A549 (cell line): ENCODE measurements at regions not wholly inside any gene's neighbourhood (a gene's known extent, or its start where the extent isn't known, plus 50 kb on each side); places are given as distances from the start of the nearest gene placed in this dataset.

Experiments used
- ATAC-seq, 2 experiments: fragments of 200-7000 bp in 1 of 2; fragments of >200 bp in 1 of 2; cut with Nextera tagmentation in 1 of 2; cut with Tn5 transposase in 1 of 2; 3 replicates each; pipeline versions ENCODE4 v1.8.0 to v1.9.1; 2018 to 2020; ENCODE audit warnings: mild to moderate bottlenecking in 1 of 2, moderate library complexity in 1 of 2
- CTCF ChIA-PET: fragments of 300-600 bp; sonication (Branson Sonifier 250); formaldehyde crosslinking; extraction: SDS; loops from one replicate; lab custom pipeline; 2021; ENCODE audit warnings: antibody characterized with exemption, inconsistent platforms; lab: Yijun Ruan, JAX
- POLR2A ChIA-PET: fragments of 350-600 bp; formaldehyde crosslinking; extraction: SDS; loops from one replicate; lab custom pipeline; 2021; ENCODE audit warnings: antibody characterized with exemption, inconsistent platforms; lab: Yijun Ruan, JAX
- DNase-seq, 2 experiments: peaks; one replicate each; pipeline versions ENCODE4 v3.0.0 to v3.0.0-alpha.2; 2011 to 2016; ENCODE audit warnings: low read depth in 1 of 2, low spot score in 1 of 2
- FAIRE-seq: peaks from 2 replicates; lab custom pipeline; 2011; peaks lifted over from hg19 to GRCh38; lab: Jason Lieb, UNC
- H3K27ac ChIP-seq, 2 experiments: fragments of >200 bp; sonication (Bioruptor Twin); formaldehyde crosslinking; 3 replicates each; pipeline ENCODE4 v1.5.1; 2016 to 2017
- H3K4me1 ChIP-seq: fragments of >200 bp; sonication (Bioruptor Twin); formaldehyde crosslinking; 3 replicates; pipeline ENCODE4 v1.6.1; 2016
- H3K4me2 ChIP-seq: fragments of >200 bp; sonication (Bioruptor Twin); formaldehyde crosslinking; 3 replicates; pipeline ENCODE4 v1.6.1; 2016
- H3K4me3 ChIP-seq: fragments of >200 bp; sonication (Bioruptor Twin); formaldehyde crosslinking; 3 replicates; pipeline ENCODE4 v1.5.1; 2016
- H3K9me3 ChIP-seq: fragments of >200 bp; sonication (Bioruptor Twin); formaldehyde crosslinking; 3 replicates; pipeline ENCODE4 v1.6.1; 2016
- BCL3 ChIP-seq: fragments of >200 bp; sonication (Bioruptor Twin); formaldehyde crosslinking; IDR thresholded peaks from 3 replicates; pipeline ENCODE4 v1.6.1; 2016
- CBX2 ChIP-seq: fragments of 200-600 bp; sonication (generic); IDR thresholded peaks from 2 replicates; pipeline ENCODE4 v1.6.1; 2016; ENCODE audit warnings: low read depth, mild to moderate bottlenecking, borderline replicate concordance
- CEBPB ChIP-seq, 2 experiments: fragments of >200 bp in 1 of 2; sonication (Bioruptor Twin) in 1 of 2; formaldehyde crosslinking in 1 of 2; IDR thresholded peaks; 2 replicates each; pipeline ENCODE4 v1.6.1; 2012 to 2016
- CHD2 ChIP-seq: fragments of 150-350 bp; IDR thresholded peaks from 2 replicates; pipeline ENCODE4 v1.6.1; 2014; ENCODE audit warnings: low read length; ENCODE audit not compliant: partially characterized antibody
- CHD4 ChIP-seq: fragments of 200-600 bp; sonication (generic); IDR thresholded peaks from 2 replicates; pipeline ENCODE4 v1.6.1; 2016; ENCODE audit warnings: antibody characterized with exemption, mild to moderate bottlenecking, borderline replicate concordance
- EHF ChIP-seq: fragments of 250-450 bp; sonication (Bioruptor Pico); IDR thresholded peaks from 2 replicates; pipeline ENCODE4 v1.5.0; 2020; ENCODE audit warnings: mild to moderate bottlenecking
- ELK1 ChIP-seq: fragments of 150-350 bp; IDR thresholded peaks from 2 replicates; pipeline ENCODE4 v1.6.1; 2014; ENCODE audit warnings: low read depth, mild to moderate bottlenecking, low read length
- EP300 ChIP-seq, 2 experiments: fragments of >200 bp; sonication (Bioruptor Twin); formaldehyde crosslinking; IDR thresholded peaks; 2 replicates in 1 of 2; 3 replicates in 1 of 2; pipeline ENCODE4 v1.6.1; 2016 to 2017
- FOSB ChIP-seq: fragments of 250-450 bp; sonication (Bioruptor Pico); IDR thresholded peaks from 2 replicates; pipeline ENCODE4 v1.5.0; 2020; ENCODE audit warnings: mild to moderate bottlenecking, moderate library complexity
- HDAC2 ChIP-seq: fragments of 200-600 bp; sonication (generic); IDR thresholded peaks from 2 replicates; pipeline ENCODE4 v1.6.1; 2016
- HOXA7 ChIP-seq: fragments of 250-450 bp; sonication (Bioruptor Pico); IDR thresholded peaks from 2 replicates; pipeline ENCODE4 v1.5.0; 2020; ENCODE audit warnings: mild to moderate bottlenecking, moderate library complexity
- HOXB13 ChIP-seq: fragments of 250-450 bp; sonication (Bioruptor Pico); IDR thresholded peaks from 2 replicates; pipeline ENCODE4 v1.5.0; 2020; ENCODE audit warnings: low read depth, mild to moderate bottlenecking, moderate library complexity
- HOXB5 ChIP-seq: fragments of 250-450 bp; sonication (Bioruptor Pico); IDR thresholded peaks from 2 replicates; pipeline ENCODE4 v1.5.0; 2020; ENCODE audit warnings: mild to moderate bottlenecking, moderate library complexity
- JUNB ChIP-seq: fragments of >200 bp; sonication (Bioruptor Twin); formaldehyde crosslinking; IDR thresholded peaks from 2 replicates; pipeline ENCODE4 v1.6.1; 2016
- MAZ ChIP-seq: fragments of 150-350 bp; IDR thresholded peaks from 2 replicates; pipeline ENCODE4 v1.6.1; 2014; ENCODE audit warnings: antibody characterized with exemption, low read depth, low read length, borderline replicate concordance
- MYC ChIP-seq: IDR thresholded peaks from 2 replicates; pipeline ENCODE4 v1.6.1; 2012; ENCODE audit warnings: mild to moderate bottlenecking, inconsistent platforms, low read length, improper control_type of control experiment, borderline replicate concordance
- POLR2AphosphoS2 ChIP-seq: conservative IDR thresholded peaks from 2 replicates; pipeline ENCODE4 v1.6.1; 2012; ENCODE audit warnings: low read length, improper control_type of control experiment, inconsistent platforms
- RARB ChIP-seq: fragments of 250-450 bp; sonication (Bioruptor Pico); IDR thresholded peaks from 2 replicates; pipeline ENCODE4 v1.8.0; 2021; ENCODE audit warnings: mild to moderate bottlenecking, moderate library complexity
- RCOR1 ChIP-seq: fragments of 150-350 bp; IDR thresholded peaks from 2 replicates; pipeline ENCODE4 v1.6.1; 2014; ENCODE audit warnings: antibody characterized with exemption, low read length, low read depth
- REST ChIP-seq: fragments of 200-600 bp; sonication (generic); IDR thresholded peaks from 2 replicates; pipeline ENCODE4 v1.6.1; 2016; ENCODE audit warnings: antibody characterized with exemption, mild to moderate bottlenecking, moderate library complexity
- RNF2 ChIP-seq: fragments of 200-600 bp; sonication (generic); IDR thresholded peaks from 2 replicates; pipeline ENCODE4 v1.6.1; 2016; ENCODE audit warnings: low read depth, mild to moderate bottlenecking, antibody characterized with exemption, moderate library complexity, borderline replicate concordance
- SREBF2 ChIP-seq: fragments of 450-650 bp; IDR thresholded peaks from 2 replicates; pipeline ENCODE4 v1.6.1; 2014; ENCODE audit warnings: mild to moderate bottlenecking, moderate library complexity
- ZSCAN20 ChIP-seq: fragments of 250-450 bp; sonication (Bioruptor Pico); IDR thresholded peaks from 2 replicates; pipeline ENCODE4 v1.8.0; 2022; ENCODE audit warnings: mild to moderate bottlenecking, moderate library complexity
- WGBS: methylation state at CpG from one replicate; pipeline ENCODE4 v1.1.6; 2017; ENCODE audit errors: missing lambda C conversion rate; 5-methylcytosine and 5-hydroxymethylcytosine counted together
- TF ChIP-seq, protein P1 (sequence below): fragments of 450-650 bp; IDR thresholded peaks from 2 replicates; pipeline ENCODE4 v1.6.1; 2014; ENCODE audit warnings: antibody characterized with exemption
- TF ChIP-seq, protein P2 (sequence below): fragments of >200 bp; sonication (Bioruptor Twin); formaldehyde crosslinking; IDR thresholded peaks from 2 replicates; pipeline ENCODE4 v1.6.1; 2016
- TF ChIP-seq, protein P3 (sequence below): IDR thresholded peaks from 2 replicates; pipeline ENCODE4 v1.6.1; 2012

- TF ChIP-seq, protein P1, sequence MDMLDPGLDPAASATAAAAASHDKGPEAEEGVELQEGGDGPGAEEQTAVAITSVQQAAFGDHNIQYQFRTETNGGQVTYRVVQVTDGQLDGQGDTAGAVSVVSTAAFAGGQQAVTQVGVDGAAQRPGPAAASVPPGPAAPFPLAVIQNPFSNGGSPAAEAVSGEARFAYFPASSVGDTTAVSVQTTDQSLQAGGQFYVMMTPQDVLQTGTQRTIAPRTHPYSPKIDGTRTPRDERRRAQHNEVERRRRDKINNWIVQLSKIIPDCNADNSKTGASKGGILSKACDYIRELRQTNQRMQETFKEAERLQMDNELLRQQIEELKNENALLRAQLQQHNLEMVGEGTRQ = no peak
These were observed 487.8 kb upstream of the NUDT12 start (continued) for GRCh38 chr5:104050436-104050835.

- no peaks in the 10 kb centered on the region for H3K4me1 ChIP-seq
- H3K4me2 ChIP-seq = no peak overlapping the region
- no peak overlapping the region for H3K4me3 ChIP-seq
- DNase-seq (no peak), ATAC-seq (no peak), FAIRE-seq (no peak)
- H3K9me3 ChIP-seq = no peaks in the 10 kb centered on the region
- TF ChIP-seq HOXB5 (CRISPR knock-in tag) = no peak
- no peak for TF ChIP-seq MAZ
- TF ChIP-seq EHF (CRISPR knock-in tag) = no peak
- TF ChIP-seq POLR2AphosphoS2 = no peak
- no peak for TF ChIP-seq RNF2
- TF ChIP-seq JUNB = no peak
- TF ChIP-seq FOSB (CRISPR knock-in tag) = no peak
- TF ChIP-seq CEBPB (IDR thresholded peaks at IDR 0.05) = no peak
- no peak for TF ChIP-seq HDAC2
- TF ChIP-seq, protein P2, sequence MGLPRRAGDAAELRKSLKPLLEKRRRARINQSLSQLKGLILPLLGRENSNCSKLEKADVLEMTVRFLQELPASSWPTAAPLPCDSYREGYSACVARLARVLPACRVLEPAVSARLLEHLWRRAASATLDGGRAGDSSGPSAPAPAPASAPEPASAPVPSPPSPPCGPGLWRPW = no peak
- TF ChIP-seq HOXA7 (CRISPR knock-in tag) = no peak
- TF ChIP-seq, protein P3, sequence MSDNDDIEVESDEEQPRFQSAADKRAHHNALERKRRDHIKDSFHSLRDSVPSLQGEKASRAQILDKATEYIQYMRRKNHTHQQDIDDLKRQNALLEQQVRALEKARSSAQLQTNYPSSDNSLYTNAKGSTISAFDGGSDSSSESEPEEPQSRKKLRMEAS = no peak
- no peak for TF ChIP-seq RARB (CRISPR knock-in tag)
- TF ChIP-seq REST = no peak
- TF ChIP-seq CHD2 = no peak
- TF ChIP-seq CHD4 = no peak
- no peak for TF ChIP-seq MYC
- TF ChIP-seq ELK1 = no peak
- no peak for TF ChIP-seq SREBF2
- TF ChIP-seq RCOR1 = no peak
- no peak overlapping the region for H3K27ac ChIP-seq
- WGBS = 71% methylated on average over 8 of the region's 8 CpGs
- CTCF ChIA-PET = interaction anchor here (0.7 kb wide), 1 partner anchor 10 kb away, joined by 3 read pairs; no protein-coding TSS in a partner anchor
- POLR2A ChIA-PET = no interaction called here
These were observed 487.2 kb upstream of the NUDT12 start for GRCh38 chr5:104049752-104050151.

GRCh38 chr5:104048231-104048630, 485.6 kb upstream of the NUDT12 start:
- FAIRE-seq = no peak
- CTCF ChIA-PET = no interaction called here
- POLR2A ChIA-PET = no interaction called here
- no peak overlapping the region for H3K27ac ChIP-seq
- no peaks in the 10 kb centered on the region for H3K9me3 ChIP-seq
- no peak for DNase-seq
- WGBS = 72% methylated on average over 2 of the region's 2 CpGs
- H3K4me1 ChIP-seq = no peaks in the 10 kb centered on the region
- no peak overlapping the region for H3K4me2 ChIP-seq
- no peak overlapping the region for H3K4me3 ChIP-seq
- no peak for ATAC-seq
- TF ChIP-seq HOXB5 (CRISPR knock-in tag) (no peak), MYC (no peak), HDAC2 (no peak), JUNB (no peak), BCL3 (no peak), ZSCAN20 (no peak), CBX2 (no peak), CHD4 (no peak), FOSB (CRISPR knock-in tag) (no peak), EP300 (IDR thresholded peaks at IDR 0.05) (no peak), HOXA7 (CRISPR knock-in tag) (no peak), ELK1 (no peak), HOXB13 (CRISPR knock-in tag) (no peak)
- TF ChIP-seq, protein P2 = no peak
- TF ChIP-seq, protein P3 = no peak
